Ishikawa (cell line): ENCODE measurements at regions not wholly inside any gene's neighbourhood (a gene's known extent, or its start where the extent isn't known, plus 50 kb on each side); places are given as distances from the start of the nearest gene placed in this dataset.

Source experiments
- CEBPB ChIP-seq: IDR thresholded peaks from 2 replicates; pipeline ENCODE4 v1.6.1; 2012
- EP300 ChIP-seq: IDR thresholded peaks from 2 replicates; pipeline ENCODE4 v1.6.1; 2012; ENCODE audit warnings: borderline replicate concordance
- MAX ChIP-seq: IDR thresholded peaks from 2 replicates; pipeline ENCODE4 v1.6.1; 2012
- RAD21 ChIP-seq: IDR thresholded peaks from 2 replicates; pipeline ENCODE4 v1.6.1; 2012; ENCODE audit warnings: low read depth
- TCF12 ChIP-seq: IDR thresholded peaks from 2 replicates; pipeline ENCODE4 v1.6.1; 2012; ENCODE audit warnings: low read depth
- TF ChIP-seq, protein P1 (sequence below): IDR thresholded peaks from 2 replicates; pipeline ENCODE4 v1.6.1; 2012; ENCODE audit warnings: low read depth, mild to moderate bottlenecking

GRCh38 chr16:80260906-80261311, 279.9 kb upstream of the DYNLRB2 start:
- TF ChIP-seq EP300, result no peak
- TF ChIP-seq, protein P1, sequence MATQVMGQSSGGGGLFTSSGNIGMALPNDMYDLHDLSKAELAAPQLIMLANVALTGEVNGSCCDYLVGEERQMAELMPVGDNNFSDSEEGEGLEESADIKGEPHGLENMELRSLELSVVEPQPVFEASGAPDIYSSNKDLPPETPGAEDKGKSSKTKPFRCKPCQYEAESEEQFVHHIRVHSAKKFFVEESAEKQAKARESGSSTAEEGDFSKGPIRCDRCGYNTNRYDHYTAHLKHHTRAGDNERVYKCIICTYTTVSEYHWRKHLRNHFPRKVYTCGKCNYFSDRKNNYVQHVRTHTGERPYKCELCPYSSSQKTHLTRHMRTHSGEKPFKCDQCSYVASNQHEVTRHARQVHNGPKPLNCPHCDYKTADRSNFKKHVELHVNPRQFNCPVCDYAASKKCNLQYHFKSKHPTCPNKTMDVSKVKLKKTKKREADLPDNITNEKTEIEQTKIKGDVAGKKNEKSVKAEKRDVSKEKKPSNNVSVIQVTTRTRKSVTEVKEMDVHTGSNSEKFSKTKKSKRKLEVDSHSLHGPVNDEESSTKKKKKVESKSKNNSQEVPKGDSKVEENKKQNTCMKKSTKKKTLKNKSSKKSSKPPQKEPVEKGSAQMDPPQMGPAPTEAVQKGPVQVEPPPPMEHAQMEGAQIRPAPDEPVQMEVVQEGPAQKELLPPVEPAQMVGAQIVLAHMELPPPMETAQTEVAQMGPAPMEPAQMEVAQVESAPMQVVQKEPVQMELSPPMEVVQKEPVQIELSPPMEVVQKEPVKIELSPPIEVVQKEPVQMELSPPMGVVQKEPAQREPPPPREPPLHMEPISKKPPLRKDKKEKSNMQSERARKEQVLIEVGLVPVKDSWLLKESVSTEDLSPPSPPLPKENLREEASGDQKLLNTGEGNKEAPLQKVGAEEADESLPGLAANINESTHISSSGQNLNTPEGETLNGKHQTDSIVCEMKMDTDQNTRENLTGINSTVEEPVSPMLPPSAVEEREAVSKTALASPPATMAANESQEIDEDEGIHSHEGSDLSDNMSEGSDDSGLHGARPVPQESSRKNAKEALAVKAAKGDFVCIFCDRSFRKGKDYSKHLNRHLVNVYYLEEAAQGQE, result no peak
- TF ChIP-seq RAD21, result no peak
- no peak for TF ChIP-seq CEBPB
- no peak for TF ChIP-seq MAX
- no peak for TF ChIP-seq TCF12
